ENCODE measurements at regions not wholly inside any gene's neighbourhood (a gene's known extent, or its start where the extent isn't known, plus 50 kb on each side); places are given as distances from the start of the nearest gene placed in this dataset.

- DNase-seq (ENCODE audit: low spot score) = no peak
These were observed 2002.9 kb upstream of the NUDT12 start for GRCh38 chr5:105565531-105565930.

- no peak for DNase-seq (ENCODE audit: low spot score)
These were observed 2001.3 kb upstream of the NUDT12 start for GRCh38 chr5:105563842-105564241.

GRCh38 chr5:105554568-105555169 lies 1992.1 kb upstream of the NUDT12 start:
- no peak for DNase-seq (ENCODE audit: low spot score)

GRCh38 chr5:105544300-105544699 lies 1981.7 kb upstream of the NUDT12 start:
- DNase-seq (ENCODE audit: low spot score) = no peak

- no peak for DNase-seq (ENCODE audit: low spot score)
These were observed 1974.1 kb upstream of the NUDT12 start for GRCh38 chr5:105536675-105537074.

GRCh38 chr5:105530716-105531261 lies 1968.2 kb upstream of the NUDT12 start:
- no peak for DNase-seq (ENCODE audit: low spot score)

GRCh38 chr5:105529851-105530250 lies 1967.3 kb upstream of the NUDT12 start:
- no peak for DNase-seq (ENCODE audit: low spot score)

- DNase-seq (ENCODE audit: low spot score) = no peak
These were observed 1945.9 kb upstream of the NUDT12 start for GRCh38 chr5:105508519-105508918.

- peak; percentile 12 for DNase-seq (ENCODE audit: low spot score)
These were observed 1944.2 kb upstream of the NUDT12 start for GRCh38 chr5:105506692-105507277.

- no peak for DNase-seq (ENCODE audit: low spot score)
These were observed 1941.4 kb upstream of the NUDT12 start for GRCh38 chr5:105503950-105504349.

- DNase-seq (ENCODE audit: low spot score) = no peak
These were observed 1938.7 kb upstream of the NUDT12 start for GRCh38 chr5:105501315-105501714.

GRCh38 chr5:105475401-105475800 lies 1912.8 kb upstream of the NUDT12 start:
- DNase-seq (ENCODE audit: low spot score) = no peak

- DNase-seq (ENCODE audit: low spot score) = no peak
These were observed 1899.8 kb upstream of the NUDT12 start for GRCh38 chr5:105462377-105462776.

GRCh38 chr5:105460721-105461120 lies 1898.1 kb upstream of the NUDT12 start:
- DNase-seq (ENCODE audit: low spot score) = no peak

GRCh38 chr5:105453216-105453807 lies 1890.7 kb upstream of the NUDT12 start:
- no peak for DNase-seq (ENCODE audit: low spot score)

- no peak for DNase-seq (ENCODE audit: low spot score)
These were observed 1885.7 kb upstream of the NUDT12 start for GRCh38 chr5:105448271-105448670.

- no peak for DNase-seq (ENCODE audit: low spot score)
These were observed 1867.9 kb upstream of the NUDT12 start for GRCh38 chr5:105430516-105430915.

- no peak for DNase-seq (ENCODE audit: low spot score)
These were observed 1866.1 kb upstream of the NUDT12 start for GRCh38 chr5:105428451-105429380.

- DNase-seq (ENCODE audit: low spot score) = no peak
These were observed 1851.5 kb upstream of the NUDT12 start for GRCh38 chr5:105414067-105414466.

GRCh38 chr5:105413406-105413990 lies 1850.9 kb upstream of the NUDT12 start:
- DNase-seq (ENCODE audit: low spot score) = no peak

- DNase-seq (ENCODE audit: low spot score) = no peak
These were observed 1847.1 kb upstream of the NUDT12 start for GRCh38 chr5:105409695-105410094.

- DNase-seq (ENCODE audit: low spot score) = no peak
These were observed 1844.6 kb upstream of the NUDT12 start for GRCh38 chr5:105407200-105407599.

Data from pons (tissue), 1 donor.